Stimulated activated CD4-positive, alpha-beta T cell treated with anti-CD3 and anti-CD28 coated beads, Interleukin-12 subunit alpha, Interleukin-12 subunit beta, amount 100 ng/mL, for 48 hours (primary cell): ENCODE measurements at regions not wholly inside any gene's neighbourhood (a gene's known extent, or its start where the extent isn't known, plus 50 kb on each side); places are given as distances from the start of the nearest gene placed in this dataset.

Experiments used
- DNase-seq, 3 donors: peaks; one replicate each; pipeline ENCODE4 v3.0.0-alpha.2; 2020; ENCODE audit warnings: low read depth in 2 of 3, low spot score in 1 of 3

GRCh38 chr4:85250852-85251251, 224.1 kb upstream of the ARHGAP24 start:
- DNase-seq, result no peak

DNA sequence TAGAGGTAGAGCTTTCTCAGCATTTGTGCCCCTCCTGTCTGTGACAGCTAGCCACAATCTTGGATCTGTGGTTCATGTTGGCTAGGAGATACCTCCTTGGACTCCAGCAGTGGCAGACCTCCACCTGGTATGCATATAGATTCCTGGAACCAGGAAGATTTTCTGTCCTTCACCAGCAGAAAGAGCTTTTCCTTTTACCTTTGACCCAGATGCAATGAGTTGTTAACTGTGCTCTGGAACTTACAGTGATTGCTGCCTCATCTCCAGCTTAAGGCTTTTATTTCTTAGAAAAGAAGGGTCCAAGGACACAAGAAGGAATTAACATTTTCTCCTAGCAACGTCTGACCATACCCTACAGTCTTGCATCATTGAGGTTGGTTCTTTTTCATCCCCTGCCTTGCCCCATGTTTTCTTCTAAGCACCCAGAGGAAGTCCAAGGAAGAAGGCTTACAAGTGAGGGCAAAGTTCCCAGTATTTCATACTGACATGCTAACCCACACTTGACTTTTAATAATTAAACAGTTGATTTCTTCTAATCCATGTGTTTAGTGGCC, 217.1 kb upstream of the ARHGAP24 start:
- DNase-seq, result no peak

GRCh38 chr4:85260064-85260463, 214.9 kb upstream of the ARHGAP24 start:
- DNase-seq, result no peak

GRCh38 chr4:85265234-85265633, 209.7 kb upstream of the ARHGAP24 start:
- DNase-seq, result no peak

- DNase-seq, result no peak
These were observed 206.8 kb upstream of the ARHGAP24 start for GRCh38 chr4:85268188-85268587.

DNA sequence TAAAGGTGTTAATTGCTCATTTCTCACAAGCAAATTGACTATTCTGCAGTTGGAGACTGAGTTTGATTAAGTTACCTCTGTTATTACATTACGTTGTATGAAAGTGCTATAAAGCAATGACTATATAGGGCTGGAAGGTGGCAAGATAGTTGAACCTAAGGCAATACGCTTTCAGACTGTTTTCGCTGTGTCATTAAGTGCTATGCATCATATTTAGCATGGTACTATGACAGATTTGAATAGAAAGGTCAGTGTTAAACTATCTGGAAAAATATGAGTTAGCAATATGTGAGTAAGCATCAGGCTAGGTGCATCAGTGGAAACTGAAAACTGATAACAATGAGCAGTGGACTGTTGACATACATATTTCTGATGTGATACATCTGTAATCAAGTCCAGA, 206.0 kb upstream of the ARHGAP24 start:
- DNase-seq, result no peak

DNA sequence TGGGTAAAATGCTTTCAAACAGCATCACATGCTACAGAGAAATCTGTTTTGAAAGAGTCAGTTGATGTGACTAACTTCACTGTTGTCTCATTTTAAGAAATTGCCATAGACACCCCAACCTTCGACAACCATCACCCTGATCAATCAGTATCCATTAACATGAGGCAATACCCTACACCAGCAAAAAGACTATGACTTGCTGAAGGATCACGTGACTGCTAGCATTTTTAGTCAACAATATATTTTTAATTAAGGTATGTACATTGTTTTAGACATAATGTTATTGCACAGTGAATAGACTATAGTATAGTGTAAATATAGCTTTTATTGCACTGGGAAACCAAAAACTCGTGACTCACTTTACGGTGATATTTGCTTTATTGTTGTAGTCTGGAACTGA, 200.0 kb upstream of the ARHGAP24 start:
- DNase-seq, result no peak

GRCh38 chr4:85280963-85281362, 194.0 kb upstream of the ARHGAP24 start:
- no peak for DNase-seq

DNA sequence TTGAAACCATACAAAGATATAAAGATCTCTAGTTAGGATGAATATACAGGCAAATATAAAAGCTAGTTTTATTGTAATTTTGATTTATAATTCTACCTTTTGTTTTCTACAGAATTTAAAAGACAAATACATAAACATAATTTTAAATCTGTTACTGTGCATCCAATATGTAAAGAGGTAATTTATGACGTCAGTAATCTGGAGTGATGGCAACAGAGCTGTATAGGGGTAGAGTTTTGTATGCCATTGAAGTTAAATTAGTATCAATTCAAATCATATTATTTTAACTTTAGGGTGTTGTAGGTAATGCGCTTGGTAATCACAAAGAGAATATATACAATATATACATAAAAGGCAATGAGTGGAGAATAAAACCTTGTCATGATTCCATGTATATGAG, 183.7 kb upstream of the ARHGAP24 start:
- DNase-seq, result no peak

- DNase-seq, result no peak
These were observed 176.9 kb upstream of the ARHGAP24 start for GRCh38 chr4:85298037-85298436.

- DNase-seq, result no peak
These were observed 172.7 kb upstream of the ARHGAP24 start for GRCh38 chr4:85302193-85302736.

DNA sequence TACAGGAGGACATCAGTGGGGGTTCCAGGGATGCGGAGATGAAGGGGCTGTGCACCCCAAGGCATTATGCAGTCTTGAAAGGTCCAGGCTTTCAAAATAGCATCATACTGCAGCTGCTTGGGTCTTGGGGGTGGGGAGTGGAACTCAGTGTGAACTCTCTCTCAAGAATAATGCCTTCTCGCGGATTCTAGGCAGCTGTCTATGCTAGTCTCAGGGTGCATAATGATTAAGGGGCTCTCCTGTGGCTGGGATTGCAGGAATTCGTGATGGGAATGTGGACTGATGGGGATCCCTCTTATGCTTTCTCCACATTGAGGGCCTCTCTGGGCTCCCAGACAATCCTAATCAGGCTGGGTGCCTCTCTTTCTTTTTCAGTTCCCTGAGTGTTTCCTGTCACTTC, 172.2 kb upstream of the ARHGAP24 start:
- DNase-seq, result no peak

GRCh38 chr4:85318415-85318814, 156.5 kb upstream of the ARHGAP24 start:
- no peak for DNase-seq

DNA sequence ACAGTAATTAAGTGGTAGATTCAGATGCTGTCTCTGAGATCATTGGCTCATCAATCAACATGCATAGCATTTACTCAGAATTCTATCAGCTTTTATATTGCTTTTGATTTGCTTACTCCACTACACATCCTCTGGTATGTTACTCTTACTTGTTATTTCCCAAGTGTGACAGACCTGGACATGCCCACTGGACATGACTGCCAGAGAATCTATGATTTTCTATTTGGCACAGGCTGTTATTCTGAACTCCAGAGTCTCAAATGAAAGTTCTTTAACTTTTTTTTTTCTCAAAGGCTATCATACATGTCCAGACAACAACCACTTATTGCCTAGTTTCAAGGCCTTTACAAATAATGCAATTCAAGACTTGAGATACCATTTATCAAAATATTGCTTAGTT, 116.1 kb upstream of the ARHGAP24 start:
- no peak for DNase-seq

- no peak for DNase-seq
These were observed 112.4 kb upstream of the ARHGAP24 start for GRCh38 chr4:85362550-85362949.

GRCh38 chr4:85367815-85368214, 107.1 kb upstream of the ARHGAP24 start:
- no peak for DNase-seq

GRCh38 chr4:85368240-85368639, 106.7 kb upstream of the ARHGAP24 start:
- DNase-seq, result no peak

GRCh38 chr4:85368932-85369331, 106.0 kb upstream of the ARHGAP24 start:
- no peak for DNase-seq

- DNase-seq, result no peak
These were observed 105.1 kb upstream of the ARHGAP24 start for GRCh38 chr4:85369703-85370380.

- DNase-seq, result peak in 1 of 3 donors; percentile 1
These were observed 104.4 kb upstream of the ARHGAP24 start for GRCh38 chr4:85370400-85371032.

DNA sequence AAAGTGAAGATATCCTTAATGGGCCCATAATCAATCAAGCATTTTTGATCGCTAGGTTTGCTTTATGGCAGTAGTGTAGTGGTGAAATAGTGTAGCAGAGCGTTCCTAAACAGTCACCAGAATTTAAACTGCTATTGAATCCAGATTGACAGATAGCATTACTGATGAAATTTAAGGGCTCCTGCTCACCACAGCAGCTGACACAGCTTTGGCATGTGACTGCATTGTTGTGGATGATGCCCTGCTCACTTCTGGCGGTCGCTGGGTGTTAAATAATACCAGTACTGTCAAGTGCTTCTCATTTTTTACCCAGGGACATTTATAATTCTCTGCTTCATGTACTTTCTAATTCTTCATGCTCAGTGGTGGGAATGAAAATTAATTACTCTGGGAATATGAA, 102.0 kb upstream of the ARHGAP24 start:
- DNase-seq, result no peak

DNA sequence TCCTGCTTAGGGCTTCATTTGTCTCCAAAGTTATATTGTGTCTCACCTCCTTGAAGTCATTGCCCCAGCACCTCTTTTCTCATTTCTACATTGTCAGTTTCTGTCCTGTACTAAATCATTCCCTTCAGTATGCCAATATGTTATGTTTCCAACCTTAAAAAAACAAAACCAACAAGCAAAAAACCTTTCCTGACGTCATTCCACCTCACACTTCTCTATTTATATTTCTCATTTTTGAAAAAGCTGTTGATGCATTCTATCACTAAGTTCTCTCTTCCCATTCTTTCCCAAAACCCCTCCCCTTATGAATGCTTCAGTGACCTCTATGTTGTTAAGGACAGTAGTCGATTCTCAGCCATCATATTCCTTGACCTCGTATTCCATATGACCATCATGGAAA, 98.7 kb upstream of the ARHGAP24 start:
- DNase-seq, result no peak

GRCh38 chr4:85381968-85382367, 93.0 kb upstream of the ARHGAP24 start:
- no peak for DNase-seq
